IPS-18c (cell line): ENCODE measurements at regions not wholly inside any gene's neighbourhood (a gene's known extent, or its start where the extent isn't known, plus 50 kb on each side); places are given as distances from the start of the nearest gene placed in this dataset.

ENCODE experiments used
- H3K4me3 ChIP-seq: 2 replicates; pipeline ENCODE4 v1.7.0; 2013; ENCODE audit warnings: low read depth, mild to moderate bottlenecking, low read length, moderate library complexity; ENCODE audit not compliant: insufficient read depth
- H3K9me3 ChIP-seq: one replicate; pipeline ENCODE4 v1.6.1; 2013; ENCODE audit warnings: mild to moderate bottlenecking, low read length, moderate library complexity; ENCODE audit not compliant: control insufficient read depth, insufficient read depth

DNA sequence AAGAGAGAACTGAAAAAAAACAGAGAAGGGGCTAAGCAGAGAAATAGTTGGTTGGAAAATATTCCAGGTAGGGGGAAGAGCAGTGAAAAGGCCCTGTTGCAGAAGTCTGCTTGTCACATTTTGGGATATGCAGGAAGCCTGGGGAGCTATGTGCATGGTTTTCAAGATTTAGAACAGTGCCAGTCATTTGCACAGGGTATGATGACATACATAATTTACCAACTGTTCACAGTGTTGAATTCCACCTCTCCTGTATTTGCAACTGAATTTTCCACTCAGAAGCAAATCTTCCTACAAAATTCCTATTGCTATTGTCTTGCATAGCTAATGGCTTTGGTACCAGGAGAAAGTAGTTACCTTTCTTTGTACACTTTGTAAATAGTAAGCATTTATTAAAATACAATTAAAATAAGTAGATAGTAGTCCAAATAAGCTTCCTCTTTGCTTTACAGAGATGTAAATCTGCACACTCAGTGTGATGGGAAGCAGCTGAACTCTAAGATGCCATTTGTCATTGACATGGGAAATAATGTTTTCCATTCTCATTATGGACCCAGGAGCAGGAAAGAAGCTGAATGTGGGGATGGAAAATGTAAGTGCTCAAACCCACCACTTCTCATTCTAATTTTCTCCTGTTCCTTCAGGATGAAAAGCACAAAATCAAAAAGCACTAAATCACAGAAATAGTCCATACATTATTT, 177.4 kb downstream of the BTG1 start:
- no peak overlapping the region for H3K4me3 ChIP-seq
- no peaks in the 10 kb centered on the region for H3K9me3 ChIP-seq

DNA sequence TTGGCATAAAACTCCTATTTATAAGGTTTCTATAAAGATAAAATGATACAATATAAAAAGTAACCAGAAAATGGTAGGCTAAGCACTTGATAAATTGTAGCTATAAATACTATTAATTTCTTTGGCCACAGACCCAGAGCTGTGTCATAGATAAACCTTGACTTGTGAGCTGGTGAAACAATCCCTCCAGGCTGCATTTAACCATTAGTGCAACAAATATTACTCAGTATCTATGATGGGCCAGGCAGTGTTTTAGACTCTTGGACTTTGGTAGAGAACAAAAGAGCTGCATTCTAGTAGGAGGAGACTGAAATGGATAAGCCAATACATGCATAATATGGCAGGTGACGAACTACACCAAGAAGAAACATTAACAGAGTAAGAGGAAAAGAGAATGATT, 178.1 kb downstream of the BTG1 start:
- Histone ChIP-seq H3K4me3 (no peak overlapping the region), H3K9me3 (no peaks in the 10 kb centered on the region)

DNA sequence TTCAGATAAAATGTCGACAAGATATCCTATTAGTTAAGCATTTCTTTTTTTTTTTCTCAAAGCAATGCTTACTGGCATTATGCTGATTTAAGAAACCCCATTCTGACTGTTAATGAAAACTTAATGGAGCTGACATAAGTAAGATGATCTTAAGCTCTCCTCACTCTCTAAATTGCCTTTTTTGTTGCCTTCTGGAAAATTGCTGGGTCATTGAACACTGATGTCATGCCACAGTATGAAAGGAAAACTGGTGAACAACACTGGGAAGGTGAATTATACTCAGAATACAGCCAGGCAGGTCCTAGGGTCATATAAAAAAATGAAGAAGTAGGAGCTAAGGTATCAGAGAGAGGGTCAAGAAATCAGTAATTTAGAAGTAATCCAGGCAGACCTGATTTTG, 179.9 kb downstream of the BTG1 start:
- Histone ChIP-seq H3K9me3 (no peaks in the 10 kb centered on the region), H3K4me3 (no peak overlapping the region)

- no peak overlapping the region for H3K4me3 ChIP-seq
These were observed 181.1 kb downstream of the BTG1 start for GRCh38 chr12:91964501-91964900.

DNA sequence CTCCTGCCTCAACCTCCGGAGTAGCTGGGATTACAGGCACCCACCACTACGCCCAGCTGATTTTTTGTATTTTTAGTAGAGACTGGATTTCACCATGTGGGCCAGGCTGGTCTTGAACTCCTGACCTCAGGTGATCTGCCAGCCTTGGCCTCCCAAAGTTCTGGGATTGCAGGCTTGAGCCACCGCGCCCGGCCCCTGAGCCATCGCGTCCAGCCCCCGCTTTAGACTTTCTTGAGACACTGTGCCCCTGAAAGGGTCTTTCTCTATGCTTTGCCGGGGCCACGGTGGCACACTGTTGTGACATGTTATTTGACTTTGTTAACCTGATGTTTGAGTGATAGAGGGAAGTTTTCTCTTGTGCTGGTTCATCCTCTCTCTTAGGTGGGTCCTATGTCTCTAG, 186.4 kb downstream of the BTG1 start:
- H3K9me3 ChIP-seq: no peaks in the 10 kb centered on the region
- H3K4me3 ChIP-seq: no peak overlapping the region

More at GRCh38 chr12:91964501-91964900, 181.1 kb downstream of the BTG1 start:
- no peaks in the 10 kb centered on the region for H3K9me3 ChIP-seq

DNA sequence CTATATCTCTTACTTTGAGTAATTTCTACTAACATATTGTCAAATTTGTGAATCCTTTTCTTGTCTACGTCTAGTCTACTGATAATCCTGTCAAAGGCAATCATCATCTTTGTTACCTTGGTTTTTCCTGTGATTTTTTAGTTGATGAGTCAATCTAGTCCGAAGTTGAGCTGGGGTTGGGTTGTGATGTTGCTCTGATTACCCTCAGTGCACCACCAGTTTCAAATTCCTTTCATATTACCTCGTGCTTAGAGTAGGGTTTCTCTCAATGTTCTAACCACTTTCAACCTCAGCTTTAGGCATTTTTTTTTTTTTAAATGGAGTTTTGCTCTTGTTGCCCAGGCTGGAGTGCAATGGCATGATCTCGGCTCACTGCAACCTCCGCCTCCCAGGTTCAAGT, 186.8 kb downstream of the BTG1 start:
- Histone ChIP-seq H3K4me3 (no peak overlapping the region), H3K9me3 (no peaks in the 10 kb centered on the region)

- H3K4me3 ChIP-seq: no peak overlapping the region
- no peaks in the 10 kb centered on the region for H3K9me3 ChIP-seq
These were observed 190.9 kb downstream of the BTG1 start for GRCh38 chr12:91954747-91955146.

DNA sequence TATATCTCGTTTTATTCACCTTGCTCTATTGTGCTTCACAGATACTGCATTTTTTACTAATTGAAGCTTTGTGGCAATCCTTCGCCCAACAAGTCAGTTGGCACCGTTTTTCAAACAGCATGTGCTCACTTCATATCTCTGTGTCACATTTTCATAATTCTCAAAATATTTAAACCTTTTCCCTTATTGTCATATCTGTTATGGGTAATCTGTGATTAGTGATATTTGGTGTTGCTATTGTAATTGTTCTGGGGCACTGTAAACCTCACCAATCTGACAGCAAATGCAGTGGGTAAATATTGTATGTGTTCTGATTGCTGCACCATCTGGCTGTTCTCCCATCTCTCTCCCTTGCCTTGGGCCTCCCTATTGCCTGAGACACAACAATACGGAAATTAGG, 191.3 kb downstream of the BTG1 start:
- no peaks in the 10 kb centered on the region for H3K9me3 ChIP-seq
- H3K4me3 ChIP-seq: no peak overlapping the region

DNA sequence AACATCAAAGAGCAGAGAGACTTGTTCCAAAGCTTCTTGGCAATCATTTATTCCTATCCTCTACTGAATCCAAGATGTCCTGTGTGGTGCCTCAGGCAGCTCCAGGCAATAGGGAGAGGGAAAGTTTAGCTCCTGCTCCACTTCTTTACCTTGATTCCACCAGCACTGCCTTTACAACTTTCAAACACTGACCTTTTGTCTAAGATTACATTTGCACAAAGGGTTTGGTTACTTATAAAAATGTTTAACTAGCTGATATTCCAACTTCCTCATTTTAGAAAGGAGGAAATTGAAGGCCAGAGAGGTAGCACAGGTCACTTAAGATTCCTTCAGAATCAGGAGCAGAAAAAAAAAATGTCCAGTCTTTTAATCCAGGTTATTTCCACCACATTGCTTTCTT, 192.7 kb downstream of the BTG1 start:
- H3K9me3 ChIP-seq: no peaks in the 10 kb centered on the region
- H3K4me3 ChIP-seq: no peak overlapping the region

GRCh38 chr12:91951571-91951970, 194.1 kb downstream of the BTG1 start:
- H3K4me3 ChIP-seq: no peak overlapping the region
- no peaks in the 10 kb centered on the region for H3K9me3 ChIP-seq

DNA sequence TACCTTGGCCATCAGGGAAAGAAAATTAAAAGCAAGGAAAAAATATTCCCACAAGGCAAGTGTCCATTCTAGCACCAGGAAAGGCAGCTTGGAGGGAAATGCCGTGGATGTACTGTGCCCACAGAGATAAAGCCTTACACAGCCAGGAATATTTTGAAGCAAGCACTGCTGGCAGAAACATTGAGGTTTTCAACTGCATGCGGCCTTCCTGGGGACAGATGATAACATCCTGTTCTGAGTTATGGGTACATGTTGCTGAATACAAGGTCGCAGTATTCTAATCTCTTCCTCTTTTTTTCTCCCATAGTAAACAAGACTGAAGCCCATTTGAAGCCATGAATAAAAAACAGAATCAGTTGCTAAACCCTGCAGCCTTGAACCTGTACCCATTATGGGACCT, 197.1 kb downstream of the BTG1 start:
- no peak overlapping the region for H3K4me3 ChIP-seq
- no peaks in the 10 kb centered on the region for H3K9me3 ChIP-seq

GRCh38 chr12:91947459-91947858, 198.2 kb downstream of the BTG1 start:
- Histone ChIP-seq H3K4me3 (no peak overlapping the region), H3K9me3 (no peaks in the 10 kb centered on the region)

GRCh38 chr12:91944637-91945036, 201.0 kb downstream of the BTG1 start:
- no peak overlapping the region for H3K4me3 ChIP-seq
- no peaks in the 10 kb centered on the region for H3K9me3 ChIP-seq

DNA sequence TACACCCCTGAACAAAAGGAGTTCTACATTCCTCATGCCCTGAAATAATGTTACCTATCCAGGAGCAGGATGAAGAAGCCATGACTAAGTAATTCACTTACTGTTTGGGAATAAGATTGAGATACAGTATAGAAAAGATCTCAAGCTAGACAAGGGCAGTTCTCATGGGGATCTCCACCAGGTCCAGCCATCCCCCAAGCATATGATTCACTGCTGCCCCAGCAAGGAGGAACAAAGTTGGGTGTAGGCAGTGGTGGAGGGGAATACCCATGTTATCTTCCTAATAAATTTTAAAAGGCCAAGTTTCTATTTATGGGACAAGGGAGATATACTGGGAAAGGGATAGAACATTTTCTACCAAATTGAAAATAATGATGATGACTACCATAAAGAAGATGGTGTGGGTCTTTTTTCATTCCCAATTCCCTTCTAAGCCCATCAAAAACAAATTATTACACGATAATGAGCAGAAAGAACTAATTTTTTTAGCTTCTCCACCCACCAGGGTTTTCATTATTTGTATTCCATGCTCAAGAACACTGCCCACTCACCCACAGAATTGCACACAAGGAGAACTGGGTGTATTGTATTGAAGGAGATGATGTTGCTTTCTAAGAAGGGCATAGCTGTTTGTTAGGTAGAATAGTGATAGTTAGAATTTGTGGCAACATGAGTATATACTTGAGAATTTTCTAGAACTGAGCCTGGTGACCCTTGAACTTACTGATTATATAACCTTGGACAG, 204.6 kb downstream of the BTG1 start:
- H3K9me3 ChIP-seq: no peaks in the 10 kb centered on the region

GRCh38 chr12:91940322-91940721, 205.3 kb downstream of the BTG1 start:
- Histone ChIP-seq H3K4me3 (no peak overlapping the region), H3K9me3 (no peaks in the 10 kb centered on the region)

More for the DNA sequence above, 204.6 kb downstream of the BTG1 start:
- no peak overlapping the region for H3K4me3 ChIP-seq

- H3K4me3 ChIP-seq: no peak overlapping the region
These were observed 207.9 kb downstream of the BTG1 start for GRCh38 chr12:91937706-91938105.

DNA sequence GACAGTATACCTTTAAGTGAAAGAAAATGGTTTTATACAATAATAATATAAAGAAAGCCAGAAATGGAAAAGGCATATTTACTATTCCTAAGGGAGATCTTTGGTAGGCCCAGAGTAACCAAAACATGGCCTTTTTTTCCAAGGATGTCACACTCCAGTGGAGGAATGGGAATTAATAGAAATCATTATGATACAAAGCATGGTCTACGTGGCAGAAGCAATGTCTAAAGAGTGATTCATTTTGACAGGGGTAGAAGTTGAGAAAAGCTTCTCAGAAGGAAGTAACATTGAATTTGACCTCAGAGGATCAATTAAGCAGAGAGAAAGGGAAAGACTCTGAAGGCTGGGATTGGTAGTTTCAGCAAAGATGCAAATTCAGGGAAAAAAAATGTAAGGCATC, 208.6 kb downstream of the BTG1 start:
- Histone ChIP-seq H3K9me3 (no peaks in the 10 kb centered on the region), H3K4me3 (no peak overlapping the region)

More at GRCh38 chr12:91937706-91938105, 207.9 kb downstream of the BTG1 start:
- H3K9me3 ChIP-seq: no peaks in the 10 kb centered on the region

DNA sequence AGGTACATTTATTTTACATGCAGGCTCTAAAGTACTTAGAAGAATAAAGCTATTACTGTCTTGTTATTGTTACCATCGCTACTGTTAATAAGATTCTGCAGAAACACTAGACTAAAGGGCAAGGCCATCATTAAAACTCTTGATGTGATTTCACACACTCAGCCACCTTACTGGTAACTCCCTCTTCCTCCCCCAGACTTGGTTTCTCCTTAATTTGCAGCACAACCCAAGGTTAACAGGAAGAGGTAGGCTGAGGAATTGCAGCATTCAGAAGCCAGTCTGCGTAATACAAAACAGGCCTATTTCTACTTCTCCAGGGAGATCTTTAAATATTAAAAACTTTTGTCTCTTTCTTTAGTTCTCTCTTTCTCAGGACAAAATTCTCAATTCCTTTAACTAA, 210.3 kb downstream of the BTG1 start:
- H3K4me3 ChIP-seq: no peak overlapping the region
- no peaks in the 10 kb centered on the region for H3K9me3 ChIP-seq
